HG03064 (cell line): ENCODE measurements at regions not wholly inside any gene's neighbourhood (a gene's known extent, or its start where the extent isn't known, plus 50 kb on each side); places are given as distances from the start of the nearest gene placed in this dataset.
"Not testable (repeated sequence)": the region's sequence is repeated elsewhere in the genome, so short reads cannot be mapped to it uniquely, and the experiment has no call there.

Experiments
- ATAC-seq: cut with Tn5 transposase; IDR thresholded peaks from one replicate; pipeline ENCODE4 v1.9.1; 2021; ENCODE audit warnings: low read depth; ENCODE audit not compliant: unreplicated experiment

DNA sequence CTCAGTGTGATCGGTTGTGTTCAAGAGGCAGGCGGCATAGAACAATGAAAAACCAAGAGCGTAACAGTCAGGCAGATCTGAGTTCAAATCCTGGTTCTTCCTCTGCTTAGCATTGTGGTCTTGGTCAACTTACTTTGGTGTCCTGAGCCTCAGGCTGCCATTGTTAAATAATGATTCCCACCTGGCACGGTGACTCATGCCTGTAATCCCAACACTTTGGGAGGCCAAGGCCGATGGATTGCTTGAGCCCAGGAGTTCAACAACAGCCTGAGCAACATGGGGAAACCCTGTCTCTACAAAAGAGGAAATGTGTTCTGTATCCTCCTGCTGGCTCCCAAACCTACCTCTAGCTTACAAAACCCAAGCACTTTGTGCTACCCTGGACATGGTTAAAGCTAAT, 129.0 kb upstream of the STX18 start:
- ATAC-seq: no peak

DNA sequence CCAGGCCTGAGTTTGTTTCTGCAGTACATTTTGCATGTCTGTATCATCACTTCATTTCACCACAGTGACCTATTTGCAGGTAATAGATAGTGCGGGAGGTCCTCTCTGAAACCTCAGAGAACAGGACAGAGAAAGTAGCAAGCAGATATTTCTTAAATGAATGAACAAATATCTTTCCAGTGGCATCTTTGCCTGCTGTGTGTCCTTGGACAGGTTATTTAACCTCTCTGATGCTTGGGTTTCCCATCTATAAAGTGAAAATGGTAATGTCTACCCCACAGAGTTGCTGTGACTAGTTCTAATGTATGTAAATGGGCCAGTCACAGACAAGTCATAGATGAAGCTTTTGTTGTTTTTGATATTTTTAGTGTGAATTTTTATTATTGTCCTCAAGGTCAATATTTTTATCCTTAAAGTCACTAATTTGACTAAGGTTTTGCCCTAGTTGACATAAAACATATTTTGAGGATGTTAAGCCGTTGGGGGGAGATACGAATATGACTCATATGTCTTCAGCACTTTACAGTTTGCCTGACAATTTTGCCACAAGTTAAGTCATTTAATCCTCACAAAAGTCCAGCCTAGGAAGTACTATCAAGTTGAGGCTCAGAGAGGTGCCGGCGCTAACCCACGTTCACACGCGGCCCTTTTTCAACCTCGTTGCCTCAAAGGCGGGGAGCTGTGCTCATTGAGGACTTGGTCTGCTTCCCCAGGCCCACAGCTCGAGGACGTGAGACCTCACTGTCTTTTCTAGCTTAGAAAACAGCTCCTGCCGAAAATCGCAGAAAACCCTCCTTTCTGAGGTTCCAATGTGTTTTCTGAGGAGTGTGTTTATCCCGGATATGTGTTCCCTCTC, 126.7 kb upstream of the STX18 start:
- ATAC-seq: no peak

DNA sequence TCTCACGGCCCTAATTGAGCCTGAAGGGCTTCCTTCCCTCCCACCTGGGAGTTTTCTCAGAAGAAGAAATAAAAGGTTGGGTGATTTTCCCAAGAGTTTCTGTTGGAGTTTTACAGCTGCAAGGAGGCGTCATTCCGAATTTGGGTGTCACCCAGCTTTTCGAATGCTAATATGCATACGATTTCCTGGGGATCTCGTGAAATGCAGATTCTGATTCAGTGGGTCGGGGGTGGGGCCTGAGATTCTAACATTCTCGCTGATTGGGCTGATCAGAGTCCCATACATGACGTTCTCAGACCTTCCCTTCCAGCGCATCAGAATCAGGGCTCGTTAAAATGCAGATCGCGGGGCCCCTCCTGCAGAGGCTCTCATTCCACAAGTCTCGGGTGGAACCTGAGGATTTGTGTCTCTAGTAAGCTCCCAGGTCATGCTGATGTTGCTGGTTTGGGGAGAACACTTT, 125.8 kb upstream of the STX18 start:
- no peak for ATAC-seq

DNA sequence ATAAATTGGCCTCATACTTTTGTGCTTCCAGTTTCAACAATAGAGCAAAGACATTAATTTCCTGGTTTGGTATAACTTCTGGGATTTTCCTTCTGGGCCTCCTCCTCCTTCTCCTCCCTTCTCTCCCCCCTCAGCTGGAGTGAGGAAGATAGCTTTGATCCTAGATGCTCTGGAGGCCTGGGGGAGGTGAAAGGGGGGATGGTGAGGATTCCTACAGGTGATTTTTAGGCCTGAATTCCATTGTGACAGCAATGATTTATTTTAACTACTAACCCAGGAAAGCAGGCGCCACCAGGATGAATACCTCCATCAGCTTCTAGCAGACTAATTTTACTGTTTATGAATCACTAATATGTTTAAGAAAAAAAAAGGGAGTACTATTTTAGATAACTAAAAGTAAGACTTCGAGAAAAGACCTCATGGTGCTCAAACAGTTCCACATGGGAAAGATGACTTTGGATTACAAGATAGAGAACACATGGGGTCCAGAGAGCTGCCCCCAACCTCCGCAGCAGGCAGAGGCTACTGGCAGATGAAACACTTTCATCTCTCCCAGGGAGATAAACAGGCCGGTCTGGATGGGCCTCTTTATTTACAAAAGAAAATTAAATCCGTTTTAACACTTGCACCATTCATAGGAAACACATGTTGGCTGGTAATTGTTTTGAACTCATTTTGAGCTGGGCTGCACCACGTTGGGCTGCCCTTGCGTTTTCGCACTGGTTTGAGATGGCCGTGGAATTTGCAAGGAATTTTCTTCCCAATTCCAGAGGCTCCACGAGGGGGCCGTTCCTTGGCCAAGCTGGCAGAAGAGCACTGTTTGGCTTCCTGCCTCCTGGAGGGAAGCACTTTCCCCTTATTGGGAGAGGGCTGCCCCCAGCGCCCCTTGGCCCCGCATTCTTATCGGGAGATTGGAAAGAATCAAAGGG, 125.1 kb upstream of the STX18 start:
- ATAC-seq: no peak

DNA sequence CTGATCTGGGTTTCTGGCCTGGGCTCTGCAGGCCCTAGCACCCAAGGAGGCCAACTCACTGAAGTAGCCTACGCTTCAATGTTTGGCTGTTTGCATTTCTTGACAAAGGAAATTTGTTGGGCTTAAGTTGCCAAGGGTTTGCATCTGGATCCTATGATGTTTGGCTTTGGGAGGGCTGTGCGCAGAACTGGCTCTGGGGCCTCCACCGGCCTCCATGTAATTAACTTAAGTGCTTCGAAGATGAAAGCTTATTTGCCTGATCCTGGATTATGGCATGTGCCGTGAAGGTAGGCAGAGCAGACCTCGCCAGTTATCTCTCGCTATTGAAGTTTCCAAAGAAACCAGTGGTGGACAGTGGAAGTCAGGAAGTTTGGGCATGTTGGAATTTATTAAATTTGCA, 124.3 kb upstream of the STX18 start:
- ATAC-seq: no peak

DNA sequence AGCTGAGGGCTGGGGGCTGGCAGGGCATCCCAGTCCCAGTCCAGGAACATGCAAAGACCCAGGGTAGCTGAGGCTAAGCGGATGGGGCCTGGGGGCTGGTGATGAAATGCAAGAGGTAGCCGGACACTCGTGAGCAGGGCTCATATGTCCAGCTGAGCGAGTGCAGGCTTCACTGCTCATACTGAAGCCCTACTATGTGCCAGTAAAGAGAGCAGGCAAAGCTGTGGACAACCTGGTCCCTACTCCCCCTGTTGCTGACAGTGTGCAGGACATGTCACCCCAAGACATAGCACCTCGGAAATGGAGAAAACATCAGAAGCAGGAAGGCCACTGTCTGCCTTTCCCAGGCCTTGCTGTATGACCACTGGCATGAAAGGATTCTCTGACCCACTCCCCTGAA, 122.4 kb upstream of the STX18 start:
- no peak for ATAC-seq

DNA sequence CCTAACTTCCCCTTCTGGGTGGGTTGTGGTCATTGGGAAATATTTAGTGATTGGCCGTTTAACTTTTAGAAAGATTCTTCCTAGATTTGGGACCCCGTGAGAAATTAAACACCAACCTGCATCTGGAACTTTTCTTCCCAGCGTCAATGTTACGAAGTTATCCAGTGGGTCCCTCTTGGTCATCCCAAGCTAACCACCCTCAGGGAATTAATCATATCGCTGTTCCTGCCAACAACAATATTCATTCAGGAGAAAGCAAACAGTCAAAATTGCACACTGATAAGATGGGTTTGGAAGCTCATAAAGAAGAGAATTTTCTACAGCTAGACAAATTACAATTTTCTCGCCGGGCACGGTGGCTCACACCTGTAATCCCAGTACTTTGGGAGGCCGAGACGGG, 121.2 kb upstream of the STX18 start:
- ATAC-seq: no peak

DNA sequence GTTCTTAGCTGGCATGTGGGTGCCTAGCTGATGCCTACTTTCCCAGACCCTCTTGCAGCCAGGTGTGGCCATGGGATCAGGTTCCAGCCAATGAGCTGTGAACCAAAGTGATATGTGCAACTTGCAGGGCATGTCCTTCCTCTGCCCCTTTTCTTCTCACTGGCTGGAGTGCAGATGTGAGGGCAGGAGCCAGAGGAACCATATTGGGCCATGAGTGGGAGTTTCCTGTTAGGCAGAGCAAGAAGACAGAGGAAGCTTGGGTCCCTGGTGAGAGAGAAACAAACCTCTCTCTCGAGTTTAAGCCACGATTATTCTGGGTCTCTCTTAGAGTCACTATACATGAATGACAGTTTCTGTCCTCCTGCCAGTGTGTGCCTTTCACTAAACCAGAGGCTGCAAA, 120.4 kb upstream of the STX18 start:
- no peak for ATAC-seq

DNA sequence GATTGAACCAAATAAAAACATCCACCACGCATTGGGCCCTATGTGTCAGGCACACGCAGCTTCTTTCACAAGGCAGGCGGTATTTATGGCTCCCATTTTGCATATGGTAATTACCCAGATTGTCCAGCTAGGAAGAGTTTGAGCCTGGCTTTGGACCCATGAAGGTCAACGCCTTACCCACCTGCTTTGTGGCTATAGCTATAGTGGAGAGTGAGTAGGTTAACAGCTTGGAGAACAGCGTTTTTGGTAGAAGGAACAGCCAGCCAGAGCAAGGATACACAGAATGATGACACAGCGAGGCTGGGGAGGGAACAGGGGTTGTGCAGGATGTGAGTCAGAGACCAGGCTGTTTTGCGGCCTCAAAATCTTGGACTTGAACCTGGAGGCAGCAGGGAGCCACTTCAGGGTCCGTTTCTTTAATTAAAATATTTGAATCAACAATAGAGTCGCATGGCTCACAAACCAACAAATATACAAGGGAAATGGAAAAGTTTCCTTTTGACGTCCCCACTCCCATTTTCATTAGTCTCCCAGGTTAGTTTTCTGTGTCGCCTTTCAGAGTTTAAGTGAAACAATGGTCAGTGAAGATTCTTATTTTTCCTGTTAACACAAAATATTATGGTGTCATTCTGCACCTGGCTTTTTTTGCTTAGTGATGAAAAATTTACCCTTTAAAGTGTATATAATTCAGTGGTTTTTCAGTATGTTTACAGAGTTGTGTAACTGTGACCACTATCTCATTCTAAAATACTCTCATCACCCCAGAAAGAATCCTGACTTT, 118.2 kb upstream of the STX18 start:
- ATAC-seq: no peak

DNA sequence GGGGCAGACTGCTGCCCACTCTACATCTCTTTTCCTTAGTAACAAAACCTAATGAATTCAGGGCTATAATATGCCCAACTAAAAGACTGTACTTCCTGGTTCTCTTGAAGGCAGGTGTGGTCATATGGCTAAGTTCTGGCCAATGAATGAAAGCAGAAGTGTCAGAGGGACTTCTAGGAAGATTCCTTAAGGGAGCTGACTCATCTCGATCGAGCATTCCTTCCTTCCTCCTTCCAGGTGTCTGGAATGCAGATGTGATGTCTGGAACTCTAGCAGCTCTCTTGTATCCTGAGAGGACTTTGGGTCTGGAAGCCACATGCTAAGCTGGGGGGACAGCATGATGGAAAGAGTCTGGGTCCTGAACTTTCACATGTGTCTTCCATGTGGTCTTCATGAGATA, 116.2 kb upstream of the STX18 start:
- ATAC-seq: no peak

DNA sequence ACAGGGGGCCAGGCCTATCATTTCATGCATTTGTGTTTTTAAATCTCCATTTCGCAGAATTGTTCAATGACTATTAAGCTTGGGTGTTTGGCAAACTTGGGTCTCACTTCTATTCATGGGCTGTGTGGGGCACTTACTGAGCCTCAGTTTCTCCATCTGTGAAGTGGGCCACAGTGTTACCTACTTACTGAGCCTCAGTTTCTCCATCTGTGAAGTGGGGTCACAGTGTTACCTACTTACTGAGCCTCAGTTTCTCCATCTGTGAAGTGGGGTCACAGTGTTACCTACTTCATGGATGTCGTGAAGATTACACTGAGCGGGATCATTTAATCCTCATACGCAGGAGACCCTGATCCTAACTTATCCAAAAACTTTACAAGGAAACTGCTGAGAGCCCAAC, 115.1 kb upstream of the STX18 start:
- ATAC-seq: no peak

DNA sequence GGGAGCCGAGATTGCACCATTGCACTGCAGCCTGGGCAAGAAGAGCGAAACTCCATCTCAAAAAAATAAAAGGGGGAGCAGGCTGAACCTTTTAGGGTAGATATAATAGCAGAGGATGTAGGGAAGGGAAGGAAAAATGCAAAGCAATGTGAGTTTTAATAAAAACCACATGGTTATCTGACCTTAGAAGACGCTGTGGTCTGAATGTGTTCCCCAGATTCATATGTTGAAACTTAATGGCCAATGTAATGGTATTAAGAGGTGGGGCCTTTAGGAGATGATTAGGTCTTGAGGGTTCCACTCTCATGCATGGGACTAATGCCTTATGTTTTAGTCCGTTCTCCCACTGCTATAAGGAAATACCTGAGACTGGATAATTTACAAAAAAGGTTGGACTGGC, 114.1 kb upstream of the STX18 start:
- no peak for ATAC-seq

DNA sequence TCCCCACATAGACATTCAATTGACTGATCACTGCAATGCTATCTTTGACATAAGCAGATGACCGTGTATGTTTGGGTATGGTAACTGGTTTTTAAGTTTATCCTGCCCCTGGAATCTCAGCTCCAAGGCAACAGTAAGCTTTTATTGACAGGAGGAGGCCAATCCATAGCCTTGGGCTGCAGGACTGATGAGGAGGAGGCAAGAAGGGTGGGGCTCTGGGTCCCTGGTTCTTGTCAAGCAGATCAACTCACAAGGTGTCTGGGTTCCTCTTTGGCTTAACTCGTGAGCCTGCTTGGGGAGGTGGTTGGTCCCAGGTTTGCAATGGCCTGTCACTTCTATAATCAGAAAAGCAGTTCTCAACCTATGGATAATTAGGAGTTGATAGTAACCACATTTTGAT, 113.2 kb upstream of the STX18 start:
- ATAC-seq: no peak

DNA sequence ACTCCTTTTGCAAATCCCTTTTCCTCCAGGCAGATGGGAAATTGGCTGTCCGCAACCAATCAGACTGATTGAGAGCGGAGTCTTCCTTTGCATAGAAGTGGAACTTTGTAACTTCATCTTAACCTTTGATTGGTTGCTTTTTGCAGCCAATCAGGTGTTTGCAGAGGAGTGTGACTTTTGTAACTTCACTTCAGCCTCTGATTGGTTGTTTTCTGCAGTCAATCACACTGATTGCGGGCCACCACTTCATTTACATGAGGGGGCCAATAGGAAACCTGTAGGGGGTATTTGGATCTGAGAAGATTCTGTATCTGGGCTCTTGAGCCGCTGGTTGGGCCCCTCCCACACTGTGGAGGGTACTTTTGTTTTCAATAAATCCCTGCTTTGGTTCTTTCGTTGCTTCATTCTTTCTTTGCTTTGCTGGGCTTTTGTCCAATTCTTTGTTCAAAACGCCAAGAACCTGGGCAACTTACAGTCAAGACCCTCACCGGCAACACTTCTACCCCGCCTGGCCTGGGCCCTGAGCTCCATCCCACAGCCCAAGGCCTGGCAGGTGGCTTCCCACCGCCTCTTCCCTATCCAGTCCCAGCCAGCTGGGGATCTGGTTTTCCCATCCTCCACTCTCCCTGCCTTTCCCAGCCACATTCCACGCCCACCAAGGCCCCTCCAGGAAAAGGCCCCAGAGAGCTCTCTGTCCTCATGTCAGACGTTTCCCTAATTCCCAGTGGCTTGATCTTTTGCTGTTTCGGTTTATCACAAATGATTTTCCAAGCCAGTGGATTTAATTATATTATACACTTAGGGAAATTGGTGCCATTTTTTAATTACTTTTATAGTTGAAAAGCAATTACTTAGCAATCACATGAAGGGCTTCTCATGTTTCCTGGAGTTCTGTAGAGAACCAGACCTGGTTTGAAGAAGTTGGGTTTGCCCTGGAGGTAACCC, 110.2 kb upstream of the STX18 start:
- ATAC-seq: no peak

DNA sequence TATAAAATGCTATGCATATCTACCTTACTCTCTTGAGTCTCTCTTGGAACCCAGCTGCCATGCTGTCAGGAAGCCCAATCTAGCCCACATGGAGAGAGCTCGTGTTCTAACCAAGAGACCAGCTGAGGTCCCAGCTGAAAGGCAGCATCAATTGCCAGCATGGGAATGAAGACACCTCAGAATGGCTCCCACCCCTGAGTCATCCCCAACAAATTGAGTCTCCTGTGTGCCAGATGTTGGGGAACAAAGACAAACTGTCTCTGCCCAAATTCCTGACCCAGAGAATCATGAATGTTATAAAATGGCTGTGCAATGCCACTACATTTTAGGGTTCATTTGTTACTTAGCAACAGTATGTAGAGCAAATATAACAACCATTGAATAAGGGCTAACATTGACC, 105.2 kb upstream of the STX18 start:
- ATAC-seq: no peak

DNA sequence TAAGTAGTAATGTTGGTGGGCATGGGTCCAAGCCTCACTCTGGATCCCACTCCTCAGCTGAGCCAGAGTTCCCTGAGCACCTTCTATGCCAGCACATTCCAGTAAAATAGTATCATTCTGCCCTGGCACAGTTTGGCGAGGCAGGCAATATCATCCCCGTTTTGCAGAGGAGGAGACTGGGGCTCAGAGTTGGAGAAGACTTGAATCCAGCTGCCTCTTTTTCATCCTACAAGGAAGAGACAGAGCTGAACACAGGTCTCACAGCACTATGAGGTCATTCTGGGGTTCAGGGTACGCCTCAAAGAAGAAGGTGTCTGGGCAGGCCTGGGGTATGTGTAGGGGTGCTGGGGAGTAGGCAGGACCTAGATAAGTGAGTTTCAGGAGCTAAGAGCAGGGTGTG, 103.9 kb upstream of the STX18 start:
- ATAC-seq: no peak

DNA sequence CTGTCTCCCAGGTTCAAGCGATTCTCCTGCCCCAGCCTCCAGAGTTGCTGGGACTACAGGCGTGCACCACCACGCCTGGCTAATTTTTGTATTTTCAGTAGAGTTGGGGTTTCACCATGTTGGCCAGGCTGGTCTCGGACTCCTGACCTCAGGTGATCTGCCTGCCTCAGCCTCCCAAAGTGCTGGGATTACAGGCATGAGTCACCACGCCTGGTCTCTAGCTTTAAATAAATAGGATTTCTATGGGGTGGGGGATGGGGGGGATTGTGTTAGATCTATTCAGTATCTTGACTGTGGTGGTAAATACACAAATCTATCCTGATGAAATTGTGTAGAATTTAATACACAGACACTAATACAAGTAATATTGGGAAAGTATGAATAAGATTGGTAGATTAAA, 102.4 kb upstream of the STX18 start:
- ATAC-seq: not testable (repeated sequence)

DNA sequence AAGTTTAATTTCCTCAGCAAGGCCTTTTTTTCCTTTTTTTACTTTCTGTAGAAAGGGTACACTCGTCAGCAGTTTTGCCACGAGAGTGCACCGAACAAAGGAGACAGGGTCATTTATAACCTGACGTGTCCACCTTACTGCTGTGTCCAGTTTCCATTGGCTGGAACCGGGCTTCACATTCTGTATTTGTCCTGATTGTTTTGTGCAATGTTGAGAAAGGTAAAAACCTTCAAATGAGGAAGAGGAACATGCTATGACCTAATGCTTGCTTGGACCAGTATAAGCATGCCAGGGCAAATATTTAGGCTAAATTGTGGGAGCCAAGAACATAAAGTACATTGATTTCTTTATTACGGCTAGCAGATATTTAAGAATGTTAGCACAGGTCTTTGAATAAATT, 101.9 kb upstream of the STX18 start:
- ATAC-seq: not testable (repeated sequence)

DNA sequence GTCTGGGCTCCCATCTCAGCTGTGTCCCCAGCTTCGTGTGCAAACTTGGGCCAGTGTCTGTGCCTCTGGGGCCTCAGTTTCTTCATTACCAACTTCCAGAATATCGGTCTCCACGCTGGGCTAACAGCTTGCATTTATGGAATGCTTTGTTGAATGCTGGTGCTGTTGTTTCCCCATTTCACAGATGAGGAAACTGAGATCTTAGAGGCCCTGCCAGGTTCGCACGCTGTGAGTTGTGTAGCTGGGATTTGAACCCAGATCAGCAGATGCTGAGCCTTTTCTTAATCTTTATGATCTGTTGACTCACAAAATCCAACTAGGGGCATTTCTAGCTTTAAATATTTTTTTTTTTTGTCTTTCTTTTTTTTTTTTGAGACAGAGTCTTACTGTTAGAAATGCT, 101.5 kb upstream of the STX18 start:
- no peak for ATAC-seq

DNA sequence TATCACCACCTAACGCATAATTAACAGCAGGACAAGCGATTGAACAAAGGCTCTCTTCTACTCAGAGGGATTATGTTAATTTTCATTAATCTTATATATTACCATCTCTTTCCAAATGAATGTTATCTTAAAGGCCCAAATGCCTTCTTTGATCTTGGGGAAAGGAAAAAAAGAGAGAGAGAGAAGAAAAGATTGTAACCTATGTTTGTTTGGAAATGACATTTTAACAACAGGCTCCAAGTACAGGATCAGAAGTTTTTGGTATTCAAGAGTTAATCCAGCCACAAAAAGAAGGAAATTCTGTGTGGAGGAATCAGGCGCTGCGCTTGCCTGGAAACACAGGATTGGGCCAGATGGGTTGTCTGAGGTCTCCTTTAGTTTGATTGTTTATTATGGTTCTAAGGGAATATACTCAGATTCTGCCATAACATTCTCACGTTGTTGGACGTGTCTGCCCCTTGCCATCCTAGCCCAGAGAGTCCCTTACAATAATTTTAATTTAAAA, 100.7 kb upstream of the STX18 start:
- ATAC-seq: no peak
